ENCODE measurements at regions not wholly inside any gene's neighbourhood (a gene's known extent, or its start where the extent isn't known, plus 50 kb on each side); places are given as distances from the start of the nearest gene placed in this dataset.
A peak's percentile ranks its signal among the peaks of the same experiment; 100 is the strongest.

GRCh38 chr2:226622484-226622883 lies 177.1 kb downstream of the IRS1 start:
- TF ChIP-seq CTCF (IDR thresholded peaks at IDR 0.05; ENCODE audit: borderline replicate concordance, extremely low read depth, low read length, poor library complexity, severe bottlenecking): peak; percentile 12
- TF ChIP-seq EZH2 (IDR thresholded peaks at IDR 0.05; ENCODE audit: borderline replicate concordance, low read depth, low read length, severe bottlenecking): no peak
